ENCODE measurements at regions not wholly inside any gene's neighbourhood (a gene's known extent, or its start where the extent isn't known, plus 50 kb on each side); places are given as distances from the start of the nearest gene placed in this dataset.

DNA sequence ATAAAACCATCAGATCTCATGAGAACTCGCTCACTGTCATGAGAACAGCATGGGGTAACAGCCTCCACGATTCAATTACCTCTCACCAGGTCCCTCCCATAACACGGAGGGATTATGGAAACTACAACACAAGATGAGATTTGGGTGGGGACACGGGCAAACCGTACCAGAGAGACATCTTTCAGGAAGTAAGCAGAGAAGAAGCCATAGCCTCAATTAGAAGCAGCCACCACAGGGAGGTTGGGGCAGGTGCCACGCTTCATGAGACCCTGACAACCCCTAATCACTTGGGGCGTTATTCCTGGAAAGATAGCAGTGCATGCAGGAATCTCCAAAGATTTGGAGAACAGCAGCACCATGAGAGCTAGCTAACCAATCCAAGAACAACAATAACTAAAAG, 52.9 kb upstream of the SIRPG start:
- DNase-seq = no peak

DNA sequence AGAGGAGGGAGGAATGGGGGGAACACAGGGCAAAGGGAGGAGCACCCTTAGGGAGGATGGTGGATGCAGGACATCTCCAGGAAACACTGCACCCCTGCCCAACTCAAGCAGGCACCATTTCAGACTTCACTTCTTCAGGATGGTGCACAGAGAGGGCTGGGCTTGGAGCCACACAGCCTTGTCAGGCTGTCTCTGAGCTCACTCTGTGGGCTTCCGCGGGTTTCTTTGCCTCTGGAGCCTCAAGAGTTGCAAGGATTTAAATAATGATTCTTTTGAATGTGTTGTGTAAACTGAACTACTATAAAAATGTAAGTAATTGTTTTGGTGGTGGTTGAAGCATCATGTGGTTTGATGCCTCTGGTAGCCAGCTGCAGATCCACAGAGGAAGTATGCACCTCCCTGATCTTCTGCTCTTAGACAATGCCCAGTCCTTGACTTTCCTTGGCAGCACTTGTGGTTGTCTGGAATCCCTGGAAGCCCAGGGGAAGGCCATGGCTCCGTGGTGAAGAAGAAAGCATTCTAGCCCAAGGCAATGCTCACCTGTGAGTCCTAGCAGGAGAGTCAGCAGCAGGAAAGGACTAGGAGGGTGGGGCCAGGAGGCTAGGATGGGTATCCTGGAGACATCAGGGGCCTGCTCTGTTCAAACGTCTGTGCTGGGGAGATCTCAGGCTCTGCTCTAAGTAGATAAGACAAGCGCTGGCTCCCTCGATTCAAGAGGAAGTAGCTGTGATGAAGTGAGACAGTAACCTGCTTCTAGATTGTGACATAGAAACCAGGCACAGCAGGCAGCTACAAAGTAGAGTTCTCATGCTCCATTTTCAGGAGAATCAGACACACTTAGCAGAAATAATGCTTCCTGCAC, 50.2 kb upstream of the SIRPG start:
- no peak for DNase-seq
